Ovary (tissue), 7 donors: ENCODE measurements at regions not wholly inside any gene's neighbourhood (a gene's known extent, or its start where the extent isn't known, plus 50 kb on each side); places are given as distances from the start of the nearest gene placed in this dataset.

ENCODE experiments used
- DNase-seq, 5 donors: peaks; one replicate each; pipeline ENCODE4 v3.0.0-alpha.2; 2019 to 2020
- H3K27ac ChIP-seq, 2 donors: fragments of 200-600 bp; one replicate each; pipeline versions ENCODE4 v1.5.1 to v1.8.0; 2019 to 2022
- H3K27me3 ChIP-seq: fragments of 200-600 bp; one replicate; pipeline ENCODE4 v1.8.0; 2022
- H3K36me3 ChIP-seq: fragments of 200-600 bp; sonication (generic); one replicate; pipeline ENCODE4 v1.5.1; 2019
- H3K4me1 ChIP-seq: one replicate; pipeline ENCODE4 v1.8.1; 2013; ENCODE audit warnings: mild to moderate bottlenecking, moderate library complexity; ENCODE audit not compliant: insufficient read depth
- H3K4me3 ChIP-seq: fragments of 200-600 bp; sonication (generic); one replicate; pipeline ENCODE4 v1.5.1; 2017
- H3K9me3 ChIP-seq, 2 donors: fragments of 200-600 bp in 1 of 2; sonication (generic) in 1 of 2; one replicate each; pipeline versions ENCODE4 v1.5.1 to v1.8.1; 2013 to 2019; ENCODE audit warnings: mild to moderate bottlenecking in 1 of 2, moderate library complexity in 1 of 2
- EP300 ChIP-seq: sonication (generic); formaldehyde crosslinking; IDR thresholded peaks from one replicate; pipeline ENCODE4 v1.6.1; 2017; ENCODE audit warnings: antibody characterized with exemption
- POLR2A ChIP-seq: fragments of 450-650 bp; IDR thresholded peaks from one replicate; pipeline ENCODE4 v1.6.1; 2017; ENCODE audit warnings: antibody characterized with exemption, mild to moderate bottlenecking, moderate library complexity
- WGBS, 3 donors: extraction: QIAGEN DNeasy Blood & Tissue Kit in 1 of 3; methylation state at CpG; one replicate each; pipeline versions ENCODE4 v1.1.5 to v1.1.7; 2013 to 2017; 5-methylcytosine and 5-hydroxymethylcytosine counted together
- intact Hi-C, 4 donors: fragments of 100-400 bp; cut with DNase I; formaldehyde crosslinking; loops; one replicate each; pipeline versions ENCODE4 v1.11.0 to v1.15.1; 2022 to 2023
- TF ChIP-seq, protein P1 (sequence below), 3 donors: fragments of 450-650 bp in 2 of 3; fragments of 200-600 bp in 1 of 3; IDR thresholded peaks; one replicate each; pipeline versions ENCODE4 v1.5.1 to v1.8.0; 2016 to 2022; ENCODE audit warnings: antibody characterized with exemption in 3 of 3, mild to moderate bottlenecking in 1 of 3
- donor health status: DM: no; HTN: no; CAD: no; lungs with moderate emphysema.
- donor health status: DM: no; HTN: no; CAD: no.
- donor health status: Bipolar disorder and iron deficiency.
- donor health status: DM: no; HTN: no; CAD: no.
- donor health status: DM: yes; HTN: yes; CAD: no.

DNA sequence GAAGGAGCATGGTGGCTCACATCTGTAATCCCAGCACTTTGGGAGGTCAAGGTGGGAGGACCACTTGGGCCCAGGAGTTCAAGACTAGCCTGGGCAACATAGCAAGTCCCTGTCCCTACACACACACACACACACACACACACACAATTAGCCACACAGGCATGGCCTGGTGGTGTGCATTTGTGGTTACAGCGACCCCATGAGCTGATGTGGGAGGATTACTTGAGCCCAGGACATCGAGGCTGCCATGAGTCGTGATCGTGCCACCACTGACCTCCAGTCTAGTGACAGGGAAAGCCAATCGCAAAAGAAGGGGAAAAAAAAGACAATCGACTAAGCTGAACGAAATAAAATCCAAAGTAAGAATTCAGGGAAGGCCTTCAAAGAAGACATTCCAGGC lies 67.9 kb downstream of the TBX3 start:
- no peak overlapping the region for H3K27ac ChIP-seq
- intact Hi-C loops, result no loop called here
- TF ChIP-seq POLR2A (no peak), EP300 (no peak)
- TF ChIP-seq, protein P1, sequence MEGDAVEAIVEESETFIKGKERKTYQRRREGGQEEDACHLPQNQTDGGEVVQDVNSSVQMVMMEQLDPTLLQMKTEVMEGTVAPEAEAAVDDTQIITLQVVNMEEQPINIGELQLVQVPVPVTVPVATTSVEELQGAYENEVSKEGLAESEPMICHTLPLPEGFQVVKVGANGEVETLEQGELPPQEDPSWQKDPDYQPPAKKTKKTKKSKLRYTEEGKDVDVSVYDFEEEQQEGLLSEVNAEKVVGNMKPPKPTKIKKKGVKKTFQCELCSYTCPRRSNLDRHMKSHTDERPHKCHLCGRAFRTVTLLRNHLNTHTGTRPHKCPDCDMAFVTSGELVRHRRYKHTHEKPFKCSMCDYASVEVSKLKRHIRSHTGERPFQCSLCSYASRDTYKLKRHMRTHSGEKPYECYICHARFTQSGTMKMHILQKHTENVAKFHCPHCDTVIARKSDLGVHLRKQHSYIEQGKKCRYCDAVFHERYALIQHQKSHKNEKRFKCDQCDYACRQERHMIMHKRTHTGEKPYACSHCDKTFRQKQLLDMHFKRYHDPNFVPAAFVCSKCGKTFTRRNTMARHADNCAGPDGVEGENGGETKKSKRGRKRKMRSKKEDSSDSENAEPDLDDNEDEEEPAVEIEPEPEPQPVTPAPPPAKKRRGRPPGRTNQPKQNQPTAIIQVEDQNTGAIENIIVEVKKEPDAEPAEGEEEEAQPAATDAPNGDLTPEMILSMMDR (IDR thresholded peaks at IDR 0.05), result no peak
- H3K9me3 ChIP-seq, result no peaks in the 10 kb centered on the region
- no peaks in the 10 kb centered on the region for H3K27me3 ChIP-seq
- no peaks in the 10 kb centered on the region for H3K36me3 ChIP-seq
- WGBS, 3 donors, result 79 to 86% (median 85%) methylated on average over 7 of the region's 7 CpGs
- no peaks in the 10 kb centered on the region for H3K4me1 ChIP-seq
- DNase-seq, result no peak
- H3K4me3 ChIP-seq, result no peak overlapping the region

DNA sequence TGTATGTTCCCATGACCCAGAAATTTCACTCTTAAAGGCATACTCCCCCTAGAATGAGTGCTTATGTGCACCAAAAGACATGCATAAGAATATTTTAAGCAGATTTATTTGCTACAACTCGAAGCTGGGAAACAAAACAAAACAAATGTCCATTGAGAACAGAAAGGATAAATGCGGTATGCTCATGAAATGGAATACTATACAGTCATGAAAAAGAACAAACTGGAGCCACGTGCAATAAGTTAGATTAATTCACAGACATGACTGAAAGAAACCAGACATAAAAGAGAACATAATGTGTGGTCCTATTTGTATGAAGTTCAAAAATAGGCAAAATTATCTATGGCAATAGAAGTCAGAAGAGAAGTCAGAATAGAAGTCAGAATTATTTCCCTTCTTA lies 69.9 kb downstream of the TBX3 start:
- TF ChIP-seq, protein P1 (IDR thresholded peaks at IDR 0.05), result no peak
- TF ChIP-seq EP300, result no peak
- no peak for TF ChIP-seq POLR2A
- intact Hi-C loops, result no loop called here
- 64 to 72% (median 64%) methylated on average over 3 of the region's 3 CpGs for WGBS, 3 donors
- H3K27me3 ChIP-seq, result no peaks in the 10 kb centered on the region
- H3K9me3 ChIP-seq, result no peaks in the 10 kb centered on the region
- H3K27ac ChIP-seq, result no peak overlapping the region
- no peaks in the 10 kb centered on the region for H3K36me3 ChIP-seq
- DNase-seq, result no peak
- H3K4me1 ChIP-seq, result no peaks in the 10 kb centered on the region
- H3K4me3 ChIP-seq, result no peak overlapping the region

- TF ChIP-seq EP300 (no peak), POLR2A (no peak)
- TF ChIP-seq, protein P1 (IDR thresholded peaks at IDR 0.05), result no peak
- Histone ChIP-seq H3K27ac (no peak overlapping the region), H3K4me1 (no peaks in the 10 kb centered on the region), H3K27me3 (no peaks in the 10 kb centered on the region), H3K4me3 (no peak overlapping the region), H3K9me3 (no peaks in the 10 kb centered on the region), H3K36me3 (no peaks in the 10 kb centered on the region)
- DNase-seq, result no peak
- WGBS, 3 donors, result 76 to 84% (median 81%) methylated on average over 6 of the region's 6 CpGs
- intact Hi-C loops, result no loop called here
Measured at GRCh38 chr12:114612062-114612461, 71.9 kb downstream of the TBX3 start.

DNA sequence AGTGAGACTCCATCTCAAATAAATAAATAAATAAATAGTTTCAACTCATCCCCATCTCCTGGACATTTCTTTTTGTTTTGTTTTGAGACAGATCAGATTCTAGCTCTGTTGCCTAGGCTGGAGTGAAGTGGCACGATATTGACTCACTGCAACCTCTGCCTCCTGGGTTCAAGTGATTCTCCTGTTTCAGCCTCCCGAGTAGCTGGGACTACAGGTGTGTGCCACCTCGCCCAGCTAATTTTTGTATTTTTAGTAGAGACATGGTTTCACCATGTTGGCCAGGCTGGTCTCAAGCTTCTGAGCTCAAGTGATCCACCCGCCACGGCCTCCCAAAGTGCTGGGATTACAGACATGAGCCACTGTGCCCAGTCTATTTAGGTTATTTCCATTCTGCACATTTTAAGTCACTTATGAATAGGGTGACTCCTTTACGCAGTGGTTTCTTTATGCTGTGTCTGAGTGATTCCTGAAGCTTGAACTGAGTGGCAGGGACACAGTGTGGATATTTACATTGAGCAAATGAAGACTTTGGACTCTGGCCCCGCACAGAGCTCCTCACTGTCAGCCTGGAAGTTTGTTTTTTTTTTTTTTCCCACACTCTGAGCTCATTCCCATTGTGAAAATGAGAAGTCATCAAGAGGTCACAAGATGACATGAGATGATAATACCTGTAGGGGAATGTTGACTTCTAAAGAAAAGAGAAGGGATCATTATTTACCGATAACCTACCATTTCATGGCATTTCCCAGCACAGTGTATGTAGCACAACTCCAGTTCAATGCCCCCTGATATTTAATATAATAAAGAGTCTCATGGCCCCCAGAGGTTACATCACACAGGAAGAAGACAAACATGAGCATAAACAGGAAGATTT lies 72.6 kb downstream of the TBX3 start:
- TF ChIP-seq EP300 (no peak), POLR2A (no peak)
- TF ChIP-seq, protein P1 (IDR thresholded peaks at IDR 0.05), result no peak
- WGBS, 3 donors, result 85 to 91% (median 85%) methylated on average over 8 of the region's 8 CpGs
- Histone ChIP-seq H3K4me3 (no peak overlapping the region), H3K4me1 (no peaks in the 10 kb centered on the region), H3K27me3 (no peaks in the 10 kb centered on the region), H3K9me3 (no peaks in the 10 kb centered on the region), H3K36me3 (no peaks in the 10 kb centered on the region), H3K27ac (no peak overlapping the region)
- no peak for DNase-seq
- intact Hi-C loops, result no loop called here
